Activated T-cell treated with anti-CD3 and anti-CD28 coated beads, Interleukin-2, amount 50 U/mL, for 24 hours (primary cell): ENCODE measurements at regions not wholly inside any gene's neighbourhood (a gene's known extent, or its start where the extent isn't known, plus 50 kb on each side); places are given as distances from the start of the nearest gene placed in this dataset.

Experiments
- DNase-seq: peaks from one replicate; pipeline ENCODE4 v3.0.0-alpha.2; 2020
- H3K27ac Mint-ChIP-seq: 2 replicates; pipeline ENCODE4 v1.8.0; 2020; ENCODE audit warnings: mild to moderate bottlenecking, mixed read lengths
- H3K27me3 Mint-ChIP-seq: 2 replicates; pipeline ENCODE4 v1.8.0; 2020; ENCODE audit warnings: mixed read lengths
- H3K36me3 Mint-ChIP-seq: 2 replicates; pipeline ENCODE4 v1.8.0; 2020; ENCODE audit warnings: low read depth, mixed read lengths
- H3K4me1 Mint-ChIP-seq: 2 replicates; pipeline ENCODE4 v1.8.0; 2020; ENCODE audit warnings: low read depth, mixed read lengths
- H3K4me3 Mint-ChIP-seq: 2 replicates; pipeline ENCODE4 v1.8.0; 2020; ENCODE audit warnings: mild to moderate bottlenecking, moderate library complexity, mixed read lengths
- H3K9me3 Mint-ChIP-seq: 2 replicates; pipeline ENCODE4 v1.8.0; 2020; ENCODE audit warnings: mixed read lengths

GRCh38 chr1:58017641-58018040, 528.9 kb downstream of the OMA1 start:
- H3K27me3 Mint-ChIP-seq: peaks cover 2% of the 10 kb centered on the region
- no peaks in the 10 kb centered on the region for H3K9me3 Mint-ChIP-seq
- H3K4me1 Mint-ChIP-seq: no peaks in the 10 kb centered on the region
- no peak for DNase-seq
- H3K36me3 Mint-ChIP-seq: no peaks in the 10 kb centered on the region
- no peak overlapping the region for H3K4me3 Mint-ChIP-seq
- no peak overlapping the region for H3K27ac Mint-ChIP-seq

GRCh38 chr1:58013237-58013636, 533.3 kb downstream of the OMA1 start:
- no peaks in the 10 kb centered on the region for H3K4me1 Mint-ChIP-seq
- no peak overlapping the region for H3K4me3 Mint-ChIP-seq
- H3K36me3 Mint-ChIP-seq: no peaks in the 10 kb centered on the region
- H3K27me3 Mint-ChIP-seq: peaks cover 2% of the 10 kb centered on the region
- H3K9me3 Mint-ChIP-seq: no peaks in the 10 kb centered on the region
- DNase-seq: no peak
- no peak overlapping the region for H3K27ac Mint-ChIP-seq

GRCh38 chr1:58011978-58012377, 534.5 kb downstream of the OMA1 start:
- no peaks in the 10 kb centered on the region for H3K4me1 Mint-ChIP-seq
- no peak overlapping the region for H3K4me3 Mint-ChIP-seq
- H3K27me3 Mint-ChIP-seq: peaks cover 2% of the 10 kb centered on the region
- H3K36me3 Mint-ChIP-seq: no peaks in the 10 kb centered on the region
- no peaks in the 10 kb centered on the region for H3K9me3 Mint-ChIP-seq
- H3K27ac Mint-ChIP-seq: no peak overlapping the region
- DNase-seq: no peak

- no peaks in the 10 kb centered on the region for H3K9me3 Mint-ChIP-seq
Measured at GRCh38 chr1:58006421-58007046, 540.0 kb downstream of the OMA1 start.

GRCh38 chr1:58005212-58005611, 541.3 kb downstream of the OMA1 start:
- H3K9me3 Mint-ChIP-seq: no peaks in the 10 kb centered on the region
- DNase-seq: no peak
- H3K27ac Mint-ChIP-seq: no peak overlapping the region
- no peak overlapping the region for H3K4me3 Mint-ChIP-seq
- no peaks in the 10 kb centered on the region for H3K4me1 Mint-ChIP-seq
- H3K36me3 Mint-ChIP-seq: no peaks in the 10 kb centered on the region
- peaks cover 13% of the 10 kb centered on the region for H3K27me3 Mint-ChIP-seq

More at GRCh38 chr1:58006421-58007046, 540.0 kb downstream of the OMA1 start:
- Mint-ChIP-seq H3K27me3 (peaks cover 11% of the 10 kb centered on the region), H3K4me1 (no peaks in the 10 kb centered on the region), H3K4me3 (no peak overlapping the region), H3K36me3 (no peaks in the 10 kb centered on the region), H3K27ac (no peak overlapping the region)
- no peak for DNase-seq

DNA sequence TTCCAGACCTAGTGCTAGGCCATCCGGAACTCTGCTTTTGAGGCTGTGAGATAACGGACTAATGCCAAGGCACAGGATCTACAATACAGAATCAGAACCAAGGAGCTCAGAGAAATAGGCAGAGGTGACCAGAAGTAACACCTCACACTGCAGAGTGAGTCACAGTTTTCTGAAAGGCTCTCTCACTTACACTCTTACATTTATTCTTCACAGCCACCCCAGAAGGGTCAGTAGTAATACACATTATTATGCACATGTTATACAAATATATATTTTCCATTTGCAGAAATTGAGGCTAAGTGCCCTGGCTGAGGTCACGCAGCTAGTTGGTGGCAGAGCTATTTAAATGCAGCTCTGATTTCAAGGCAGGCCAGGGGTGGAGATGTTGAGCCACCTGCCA, 542.5 kb downstream of the OMA1 start:
- Mint-ChIP-seq H3K4me3 (no peak overlapping the region), H3K36me3 (no peaks in the 10 kb centered on the region), H3K4me1 (no peaks in the 10 kb centered on the region), H3K27me3 (peaks cover 15% of the 10 kb centered on the region), H3K9me3 (no peaks in the 10 kb centered on the region), H3K27ac (no peak overlapping the region)
- no peak for DNase-seq

DNA sequence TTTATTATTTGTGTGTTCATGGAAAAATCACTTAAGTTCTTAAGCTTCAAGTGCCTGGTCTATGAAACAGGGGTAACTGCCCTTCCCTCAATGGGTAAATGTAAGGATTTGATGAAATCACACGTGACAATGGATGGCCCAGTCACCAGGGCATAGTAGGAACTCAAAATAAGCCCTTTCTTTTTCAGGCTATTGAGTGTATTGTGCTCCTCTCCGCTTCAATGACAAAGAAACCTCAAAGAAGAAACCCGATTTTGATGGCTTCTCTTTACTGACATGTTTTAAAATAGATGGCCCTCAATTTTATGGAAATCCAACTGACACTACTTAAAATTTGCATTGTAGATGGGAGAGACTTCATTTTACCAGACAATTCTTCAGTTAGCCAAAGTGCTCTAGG, 543.5 kb downstream of the OMA1 start:
- peaks cover 16% of the 10 kb centered on the region for H3K27me3 Mint-ChIP-seq
- H3K4me1 Mint-ChIP-seq: no peaks in the 10 kb centered on the region
- no peaks in the 10 kb centered on the region for H3K36me3 Mint-ChIP-seq
- no peak overlapping the region for H3K4me3 Mint-ChIP-seq
- no peaks in the 10 kb centered on the region for H3K9me3 Mint-ChIP-seq
- H3K27ac Mint-ChIP-seq: no peak overlapping the region
- no peak for DNase-seq

DNA sequence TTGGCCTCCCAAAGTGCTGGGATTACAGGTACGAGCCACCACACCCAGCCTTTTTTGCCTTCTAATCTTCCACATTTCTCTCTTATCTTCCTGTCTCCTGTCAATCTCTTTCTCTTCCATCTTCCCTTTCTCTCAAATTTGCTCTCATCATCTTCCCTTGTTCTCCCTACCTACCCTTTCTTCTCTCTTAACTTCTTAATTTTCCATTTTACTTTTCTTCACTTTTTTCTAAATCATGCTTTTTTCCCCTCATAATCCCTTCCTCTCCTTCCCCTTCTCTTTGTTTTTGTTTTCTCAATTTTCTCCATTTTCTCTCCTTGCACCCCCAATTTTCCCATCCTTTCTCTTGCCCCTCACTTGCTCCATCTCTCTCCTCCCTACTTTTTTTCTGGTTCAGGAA, 545.7 kb downstream of the OMA1 start:
- H3K9me3 Mint-ChIP-seq: no peaks in the 10 kb centered on the region
- DNase-seq: no peak
- no peaks in the 10 kb centered on the region for H3K4me1 Mint-ChIP-seq
- peaks cover 16% of the 10 kb centered on the region for H3K27me3 Mint-ChIP-seq
- H3K27ac Mint-ChIP-seq: no peak overlapping the region
- no peak overlapping the region for H3K4me3 Mint-ChIP-seq
- H3K36me3 Mint-ChIP-seq: no peaks in the 10 kb centered on the region

DNA sequence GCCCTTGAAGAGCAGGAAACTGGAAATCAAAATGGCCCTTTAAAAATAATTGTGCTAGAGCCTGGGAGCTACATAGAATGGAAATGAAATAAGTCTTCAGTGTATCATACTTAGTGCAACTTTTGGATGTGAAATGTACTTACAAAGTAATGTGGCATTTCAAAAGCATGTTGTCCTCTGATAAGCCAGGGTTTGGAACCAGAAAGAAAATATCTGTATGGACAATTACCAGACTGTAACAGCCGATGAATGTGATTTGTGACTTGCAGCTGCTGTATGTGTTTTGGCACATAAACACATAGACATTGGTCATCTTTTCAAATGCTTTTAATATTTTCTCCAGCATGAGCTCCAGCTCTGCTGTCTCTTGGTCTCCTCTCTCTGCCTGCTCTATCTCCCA, 546.4 kb downstream of the OMA1 start:
- DNase-seq: no peak
- H3K4me1 Mint-ChIP-seq: no peaks in the 10 kb centered on the region
- no peak overlapping the region for H3K4me3 Mint-ChIP-seq
- H3K9me3 Mint-ChIP-seq: no peaks in the 10 kb centered on the region
- H3K36me3 Mint-ChIP-seq: no peaks in the 10 kb centered on the region
- peaks cover 16% of the 10 kb centered on the region for H3K27me3 Mint-ChIP-seq
- H3K27ac Mint-ChIP-seq: no peak overlapping the region

GRCh38 chr1:57996400-57996799, 550.1 kb downstream of the OMA1 start:
- Mint-ChIP-seq H3K4me1 (no peaks in the 10 kb centered on the region), H3K4me3 (no peak overlapping the region), H3K36me3 (no peaks in the 10 kb centered on the region), H3K27me3 (peaks cover 4% of the 10 kb centered on the region), H3K9me3 (no peaks in the 10 kb centered on the region), H3K27ac (no peak overlapping the region)
- no peak for DNase-seq

- H3K9me3 Mint-ChIP-seq: no peaks in the 10 kb centered on the region
- no peak overlapping the region for H3K4me3 Mint-ChIP-seq
- DNase-seq: no peak
- H3K27ac Mint-ChIP-seq: no peak overlapping the region
- no peaks in the 10 kb centered on the region for H3K27me3 Mint-ChIP-seq
- H3K36me3 Mint-ChIP-seq: no peaks in the 10 kb centered on the region
- peaks cover 3% of the 10 kb centered on the region for H3K4me1 Mint-ChIP-seq
Measured at GRCh38 chr1:57991289-57991688, 555.2 kb downstream of the OMA1 start.

DNA sequence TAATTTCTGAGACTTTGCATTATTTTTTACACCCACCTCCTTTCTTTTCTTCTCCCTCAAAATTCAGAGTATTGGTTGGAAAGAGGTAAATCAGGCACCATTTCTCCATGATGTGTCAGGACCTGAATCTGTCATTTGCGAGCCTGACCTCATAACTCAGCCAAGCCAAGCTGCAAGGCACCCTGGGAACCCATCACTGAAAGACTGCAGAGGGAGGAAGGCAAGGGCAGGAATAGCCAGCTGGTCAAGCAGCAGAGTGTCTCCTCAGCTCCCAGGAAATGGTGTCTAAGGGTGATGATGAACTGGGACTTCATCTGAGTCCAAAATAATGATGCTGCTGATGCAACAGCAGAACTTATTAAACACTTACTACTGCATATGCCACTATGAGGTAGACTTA, 556.6 kb downstream of the OMA1 start:
- Mint-ChIP-seq H3K4me1 (peaks cover 4% of the 10 kb centered on the region), H3K27ac (no peak overlapping the region), H3K9me3 (no peaks in the 10 kb centered on the region), H3K4me3 (no peak overlapping the region), H3K27me3 (no peaks in the 10 kb centered on the region), H3K36me3 (no peaks in the 10 kb centered on the region)
- no peak for DNase-seq

DNA sequence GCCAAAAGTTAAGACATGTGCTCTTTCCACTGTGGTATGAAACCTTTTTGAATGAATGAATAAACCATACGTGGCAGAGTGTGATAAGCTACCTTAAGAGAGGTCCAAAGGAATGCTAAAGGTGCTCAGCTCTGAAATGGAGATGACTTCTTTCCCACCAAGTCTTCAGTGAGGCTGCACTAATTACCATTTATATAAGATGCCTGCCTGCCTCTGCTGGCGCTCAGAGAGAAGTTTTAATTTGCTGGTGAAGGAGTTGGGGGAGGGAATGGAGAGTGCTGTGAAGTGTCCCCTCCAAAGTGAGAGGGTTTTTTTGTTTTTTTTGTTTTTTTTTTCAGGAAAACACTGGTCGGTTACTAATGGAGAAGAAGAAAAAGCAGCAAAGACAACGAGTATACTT, 559.0 kb downstream of the OMA1 start:
- H3K27me3 Mint-ChIP-seq: peaks cover 2% of the 10 kb centered on the region
- H3K27ac Mint-ChIP-seq: no peak overlapping the region
- H3K9me3 Mint-ChIP-seq: no peaks in the 10 kb centered on the region
- no peak for DNase-seq
- H3K4me1 Mint-ChIP-seq: peaks cover 4% of the 10 kb centered on the region
- no peaks in the 10 kb centered on the region for H3K36me3 Mint-ChIP-seq
- H3K4me3 Mint-ChIP-seq: no peak overlapping the region

GRCh38 chr1:57986432-57986831, 560.1 kb downstream of the OMA1 start:
- Mint-ChIP-seq H3K9me3 (no peaks in the 10 kb centered on the region), H3K36me3 (no peaks in the 10 kb centered on the region), H3K4me1 (peaks cover 4% of the 10 kb centered on the region), H3K4me3 (no peak overlapping the region), H3K27me3 (peaks cover 2% of the 10 kb centered on the region), H3K27ac (no peak overlapping the region)
- DNase-seq: no peak

GRCh38 chr1:57984277-57984676, 560.4 kb upstream of the DAB1 start:
- H3K36me3 Mint-ChIP-seq: no peaks in the 10 kb centered on the region

GRCh38 chr1:57983441-57983840, 559.6 kb upstream of the DAB1 start:
- Mint-ChIP-seq H3K27me3 (peaks cover 4% of the 10 kb centered on the region), H3K36me3 (no peaks in the 10 kb centered on the region), H3K4me1 (peaks cover 4% of the 10 kb centered on the region), H3K9me3 (no peaks in the 10 kb centered on the region), H3K27ac (no peak overlapping the region), H3K4me3 (no peak overlapping the region)
- no peak for DNase-seq

More at GRCh38 chr1:57984277-57984676, 560.4 kb upstream of the DAB1 start:
- Mint-ChIP-seq H3K4me3 (no peak overlapping the region), H3K9me3 (no peaks in the 10 kb centered on the region), H3K4me1 (peaks cover 4% of the 10 kb centered on the region), H3K27me3 (peaks cover 2% of the 10 kb centered on the region), H3K27ac (no peak overlapping the region)
- no peak for DNase-seq
